ENCODE measurements at regions not wholly inside any gene's neighbourhood (a gene's known extent, or its start where the extent isn't known, plus 50 kb on each side); places are given as distances from the start of the nearest gene placed in this dataset.

GRCh38 chr1:60402816-60403215 is 329.2 kb upstream of the C1orf87 start:
- DNase-seq (ENCODE audit: low read depth in 1 of 2, low spot score in 1 of 2): no peak
- H3K27me3 ChIP-seq (ENCODE audit: insufficient read depth, poor library complexity, severe bottlenecking): no peaks in the 10 kb centered on the region
- TF ChIP-seq GABPA (IDR thresholded peaks at IDR 0.05; ENCODE audit: low read depth) (no peak), POLR2AphosphoS5 (IDR thresholded peaks at IDR 0.05; ENCODE audit: low read depth) (no peak), SPI1 (IDR thresholded peaks at IDR 0.05; ENCODE audit: borderline replicate concordance, low read depth) (no peak)
- TF ChIP-seq, protein P1, sequence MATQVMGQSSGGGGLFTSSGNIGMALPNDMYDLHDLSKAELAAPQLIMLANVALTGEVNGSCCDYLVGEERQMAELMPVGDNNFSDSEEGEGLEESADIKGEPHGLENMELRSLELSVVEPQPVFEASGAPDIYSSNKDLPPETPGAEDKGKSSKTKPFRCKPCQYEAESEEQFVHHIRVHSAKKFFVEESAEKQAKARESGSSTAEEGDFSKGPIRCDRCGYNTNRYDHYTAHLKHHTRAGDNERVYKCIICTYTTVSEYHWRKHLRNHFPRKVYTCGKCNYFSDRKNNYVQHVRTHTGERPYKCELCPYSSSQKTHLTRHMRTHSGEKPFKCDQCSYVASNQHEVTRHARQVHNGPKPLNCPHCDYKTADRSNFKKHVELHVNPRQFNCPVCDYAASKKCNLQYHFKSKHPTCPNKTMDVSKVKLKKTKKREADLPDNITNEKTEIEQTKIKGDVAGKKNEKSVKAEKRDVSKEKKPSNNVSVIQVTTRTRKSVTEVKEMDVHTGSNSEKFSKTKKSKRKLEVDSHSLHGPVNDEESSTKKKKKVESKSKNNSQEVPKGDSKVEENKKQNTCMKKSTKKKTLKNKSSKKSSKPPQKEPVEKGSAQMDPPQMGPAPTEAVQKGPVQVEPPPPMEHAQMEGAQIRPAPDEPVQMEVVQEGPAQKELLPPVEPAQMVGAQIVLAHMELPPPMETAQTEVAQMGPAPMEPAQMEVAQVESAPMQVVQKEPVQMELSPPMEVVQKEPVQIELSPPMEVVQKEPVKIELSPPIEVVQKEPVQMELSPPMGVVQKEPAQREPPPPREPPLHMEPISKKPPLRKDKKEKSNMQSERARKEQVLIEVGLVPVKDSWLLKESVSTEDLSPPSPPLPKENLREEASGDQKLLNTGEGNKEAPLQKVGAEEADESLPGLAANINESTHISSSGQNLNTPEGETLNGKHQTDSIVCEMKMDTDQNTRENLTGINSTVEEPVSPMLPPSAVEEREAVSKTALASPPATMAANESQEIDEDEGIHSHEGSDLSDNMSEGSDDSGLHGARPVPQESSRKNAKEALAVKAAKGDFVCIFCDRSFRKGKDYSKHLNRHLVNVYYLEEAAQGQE (IDR thresholded peaks at IDR 0.05; ENCODE audit: insufficient replicate concordance, low read depth): no peak
- TF ChIP-seq, protein P2, sequence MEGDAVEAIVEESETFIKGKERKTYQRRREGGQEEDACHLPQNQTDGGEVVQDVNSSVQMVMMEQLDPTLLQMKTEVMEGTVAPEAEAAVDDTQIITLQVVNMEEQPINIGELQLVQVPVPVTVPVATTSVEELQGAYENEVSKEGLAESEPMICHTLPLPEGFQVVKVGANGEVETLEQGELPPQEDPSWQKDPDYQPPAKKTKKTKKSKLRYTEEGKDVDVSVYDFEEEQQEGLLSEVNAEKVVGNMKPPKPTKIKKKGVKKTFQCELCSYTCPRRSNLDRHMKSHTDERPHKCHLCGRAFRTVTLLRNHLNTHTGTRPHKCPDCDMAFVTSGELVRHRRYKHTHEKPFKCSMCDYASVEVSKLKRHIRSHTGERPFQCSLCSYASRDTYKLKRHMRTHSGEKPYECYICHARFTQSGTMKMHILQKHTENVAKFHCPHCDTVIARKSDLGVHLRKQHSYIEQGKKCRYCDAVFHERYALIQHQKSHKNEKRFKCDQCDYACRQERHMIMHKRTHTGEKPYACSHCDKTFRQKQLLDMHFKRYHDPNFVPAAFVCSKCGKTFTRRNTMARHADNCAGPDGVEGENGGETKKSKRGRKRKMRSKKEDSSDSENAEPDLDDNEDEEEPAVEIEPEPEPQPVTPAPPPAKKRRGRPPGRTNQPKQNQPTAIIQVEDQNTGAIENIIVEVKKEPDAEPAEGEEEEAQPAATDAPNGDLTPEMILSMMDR (IDR thresholded peaks at IDR 0.05; ENCODE audit: insufficient read depth, low read length): no peak

DNA sequence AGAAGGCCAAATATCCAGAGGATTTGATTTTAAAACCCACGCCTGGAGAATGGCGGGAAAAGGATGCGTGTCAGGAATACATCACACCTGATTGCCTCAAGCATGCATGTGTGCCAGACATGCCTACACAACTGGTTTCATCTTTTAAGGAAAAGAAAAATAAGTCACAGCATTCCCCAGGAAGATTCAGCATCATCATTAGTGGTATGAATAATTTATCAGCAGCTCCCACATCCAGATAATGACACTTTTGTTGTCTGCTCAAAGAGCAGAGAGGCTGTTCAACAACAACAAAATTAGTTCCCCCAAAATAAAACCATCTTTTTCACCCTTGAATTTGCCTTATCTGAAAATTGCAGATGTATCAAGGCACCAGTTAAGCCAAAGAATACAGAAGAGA is 328.6 kb upstream of the C1orf87 start:
- H3K27ac ChIP-seq (replicated peaks): no peak overlapping the region
- no peak overlapping the region for H3K4me3 ChIP-seq (replicated peaks; ENCODE audit: insufficient read depth, low read length)
- TF ChIP-seq, protein P2 (IDR thresholded peaks at IDR 0.05; ENCODE audit: insufficient read depth, low read length): no peak
- no peaks in the 10 kb centered on the region for H3K27me3 ChIP-seq (ENCODE audit: insufficient read depth, poor library complexity, severe bottlenecking)
- no peak for DNase-seq (ENCODE audit: low read depth in 1 of 2, low spot score in 1 of 2)

More at GRCh38 chr1:60402816-60403215, 329.2 kb upstream of the C1orf87 start:
- Histone ChIP-seq H3K27ac (replicated peaks) (no peak overlapping the region), H3K4me3 (replicated peaks; ENCODE audit: insufficient read depth, low read length) (no peak overlapping the region)

DNA sequence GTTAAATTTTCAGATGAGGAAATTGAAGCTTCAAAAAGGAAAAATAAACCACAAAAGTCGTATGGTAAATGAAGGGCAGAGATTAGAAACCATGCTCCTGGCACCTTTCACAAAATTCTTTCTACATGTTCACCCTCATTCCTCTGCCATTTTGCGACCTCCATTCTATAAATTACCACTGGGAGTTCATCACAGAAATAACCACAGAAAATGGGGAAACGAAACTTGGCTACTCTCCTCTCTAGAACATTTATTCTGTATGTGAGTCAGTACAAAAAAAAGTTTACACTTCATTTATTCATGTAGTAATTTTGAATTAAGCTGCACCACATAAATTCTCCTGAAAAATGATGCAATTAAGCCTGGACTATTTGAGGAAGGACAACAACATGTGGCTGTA is 320.9 kb upstream of the C1orf87 start:
- Histone ChIP-seq H3K27ac (replicated peaks) (no peak overlapping the region), H3K4me3 (replicated peaks; ENCODE audit: insufficient read depth, low read length) (no peak overlapping the region), H3K27me3 (ENCODE audit: insufficient read depth, poor library complexity, severe bottlenecking) (no peaks in the 10 kb centered on the region)
- TF ChIP-seq, protein P2 (IDR thresholded peaks at IDR 0.05; ENCODE audit: insufficient read depth, low read length): no peak
- TF ChIP-seq SPI1 (IDR thresholded peaks at IDR 0.05; ENCODE audit: borderline replicate concordance, low read depth): no peak
- no peak for TF ChIP-seq GABPA (IDR thresholded peaks at IDR 0.05; ENCODE audit: low read depth)
- TF ChIP-seq, protein P1 (IDR thresholded peaks at IDR 0.05; ENCODE audit: insufficient replicate concordance, low read depth): no peak
- no peak for TF ChIP-seq POLR2AphosphoS5 (IDR thresholded peaks at IDR 0.05; ENCODE audit: low read depth)
- DNase-seq (ENCODE audit: low read depth in 1 of 2, low spot score in 1 of 2): no peak

GRCh38 chr1:60390593-60391282 is 317.2 kb upstream of the C1orf87 start:
- Histone ChIP-seq H3K4me3 (replicated peaks; ENCODE audit: insufficient read depth, low read length) (no peak overlapping the region), H3K27ac (replicated peaks) (no peak overlapping the region), H3K27me3 (ENCODE audit: insufficient read depth, poor library complexity, severe bottlenecking) (no peaks in the 10 kb centered on the region)
- TF ChIP-seq, protein P1 (IDR thresholded peaks at IDR 0.05; ENCODE audit: insufficient replicate concordance, low read depth): no peak
- TF ChIP-seq GABPA (IDR thresholded peaks at IDR 0.05; ENCODE audit: low read depth): no peak
- no peak for TF ChIP-seq POLR2AphosphoS5 (IDR thresholded peaks at IDR 0.05; ENCODE audit: low read depth)
- no peak for TF ChIP-seq SPI1 (IDR thresholded peaks at IDR 0.05; ENCODE audit: borderline replicate concordance, low read depth)
- TF ChIP-seq, protein P2 (IDR thresholded peaks at IDR 0.05; ENCODE audit: insufficient read depth, low read length): no peak
- no peak for DNase-seq (ENCODE audit: low read depth in 1 of 2, low spot score in 1 of 2)

All from HL-60 (cell line).